Fibroblast of lung (primary cell): ENCODE measurements at regions not wholly inside any gene's neighbourhood (a gene's known extent, or its start where the extent isn't known, plus 50 kb on each side); places are given as distances from the start of the nearest gene placed in this dataset.

Experiments
- DNase-seq, 2 donors: peaks; one replicate each; pipeline versions ENCODE4 v3.0.0 to v3.0.0-alpha.2; 2010; ENCODE audit warnings: low read depth in 2 of 2
- H2AFZ ChIP-seq: 2 replicates; pipeline ENCODE4 v1.5.1; 2012; ENCODE audit warnings: low read length, control low read depth, inconsistent platforms
- H3K27ac ChIP-seq: 2 replicates; pipeline ENCODE4 v1.5.1; 2011; ENCODE audit warnings: low read length, control low read depth; ENCODE audit not compliant: insufficient read depth
- H3K27me3 ChIP-seq: 2 replicates; pipeline ENCODE4 v1.5.1; 2011; ENCODE audit warnings: mild to moderate bottlenecking, low read length; ENCODE audit not compliant: control insufficient read depth, insufficient read depth
- H3K36me3 ChIP-seq: 2 replicates; pipeline ENCODE4 v1.5.1; 2011; ENCODE audit warnings: low read length; ENCODE audit not compliant: control insufficient read depth, insufficient read depth
- H3K4me1 ChIP-seq: 2 replicates; pipeline ENCODE4 v1.5.1; 2011; ENCODE audit warnings: low read length; ENCODE audit not compliant: control insufficient read depth, insufficient read depth; ENCODE audit errors: extremely low read depth
- H3K4me2 ChIP-seq: 2 replicates; pipeline ENCODE4 v1.5.1; 2011; ENCODE audit warnings: low read length, control low read depth; ENCODE audit not compliant: insufficient read depth; ENCODE audit errors: extremely low read depth
- H3K4me3 ChIP-seq, 4 experiments: fragments of 200-600 bp in 1 of 4; sonication (generic) in 1 of 4; replicated peaks in 1 of 4; 2 replicates each; pipeline ENCODE4 v1.5.1; 2011 to 2016; ENCODE audit warnings: low read length in 4 of 4, low read depth in 3 of 4, mild to moderate bottlenecking in 3 of 4, control low read depth in 2 of 4, inconsistent platforms in 1 of 4, mixed read lengths in 1 of 4; ENCODE audit not compliant: insufficient read depth in 1 of 4; ENCODE audit errors: control extremely low read depth in 1 of 4
- H3K79me2 ChIP-seq: 2 replicates; pipeline ENCODE4 v1.5.1; 2012; ENCODE audit warnings: mild to moderate bottlenecking, low read length, inconsistent platforms; ENCODE audit not compliant: control insufficient read depth, insufficient read depth
- H3K9ac ChIP-seq: 2 replicates; pipeline ENCODE4 v1.5.1; 2011; ENCODE audit warnings: mild to moderate bottlenecking, low read length, control low read depth; ENCODE audit not compliant: insufficient read depth
- H3K9me3 ChIP-seq: 2 replicates; pipeline ENCODE4 v1.5.1; 2012; ENCODE audit warnings: low read depth, low read length; ENCODE audit not compliant: control insufficient read depth, insufficient read depth
- H4K20me1 ChIP-seq: 2 replicates; pipeline ENCODE4 v1.5.1; 2011; ENCODE audit warnings: low read length; ENCODE audit not compliant: control insufficient read depth, insufficient read depth; ENCODE audit errors: extremely low read depth
- EZH2 ChIP-seq: IDR thresholded peaks from 2 replicates; pipeline ENCODE4 v1.5.1; 2012; ENCODE audit warnings: low read length, control low read depth, mild to moderate bottlenecking; ENCODE audit errors: missing control alignments
- TF ChIP-seq, protein P1 (sequence below), 2 donors: IDR thresholded peaks in 1 of 2; conservative IDR thresholded peaks in 1 of 2; 1 replicate in 1 of 2; 2 replicates in 1 of 2; pipeline ENCODE4 v1.5.1; 2011 to 2012; ENCODE audit warnings: low read length in 2 of 2, control low read depth in 1 of 2, inconsistent platforms in 1 of 2, low read depth in 1 of 2, mild to moderate bottlenecking in 1 of 2

DNA sequence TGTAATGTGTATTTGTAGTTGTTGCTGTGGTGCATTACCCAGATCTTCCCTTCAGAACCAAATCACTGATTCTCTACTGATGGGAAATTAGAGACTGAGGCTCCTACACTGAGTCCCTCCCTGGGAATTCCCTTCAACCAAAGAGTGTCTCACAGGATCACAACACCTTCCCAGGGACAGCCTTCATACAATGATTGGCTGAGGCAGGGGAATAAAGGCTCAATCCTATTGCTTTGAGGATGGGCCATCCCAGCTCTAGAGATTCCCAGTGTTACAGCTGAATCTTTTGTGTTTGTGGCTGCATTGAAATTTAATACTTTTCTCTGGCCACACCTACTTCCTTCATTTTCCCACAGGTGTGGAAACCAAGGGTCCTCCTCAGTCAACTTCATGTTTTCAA is 96.4 kb upstream of the ELL2 start:
- Histone ChIP-seq H3K27me3 (no peaks in the 10 kb centered on the region), H3K36me3 (no peaks in the 10 kb centered on the region), H3K9me3 (no peaks in the 10 kb centered on the region), H3K79me2 (no peaks in the 10 kb centered on the region), H3K27ac (no peak overlapping the region), H3K4me1 (no peaks in the 10 kb centered on the region), H2AFZ (no peak overlapping the region), H3K4me2 (no peak overlapping the region), H3K4me3 (no peak overlapping the region), H4K20me1 (no peaks in the 10 kb centered on the region), H3K9ac (no peak overlapping the region)
- DNase-seq = no peak
- TF ChIP-seq, protein P1, sequence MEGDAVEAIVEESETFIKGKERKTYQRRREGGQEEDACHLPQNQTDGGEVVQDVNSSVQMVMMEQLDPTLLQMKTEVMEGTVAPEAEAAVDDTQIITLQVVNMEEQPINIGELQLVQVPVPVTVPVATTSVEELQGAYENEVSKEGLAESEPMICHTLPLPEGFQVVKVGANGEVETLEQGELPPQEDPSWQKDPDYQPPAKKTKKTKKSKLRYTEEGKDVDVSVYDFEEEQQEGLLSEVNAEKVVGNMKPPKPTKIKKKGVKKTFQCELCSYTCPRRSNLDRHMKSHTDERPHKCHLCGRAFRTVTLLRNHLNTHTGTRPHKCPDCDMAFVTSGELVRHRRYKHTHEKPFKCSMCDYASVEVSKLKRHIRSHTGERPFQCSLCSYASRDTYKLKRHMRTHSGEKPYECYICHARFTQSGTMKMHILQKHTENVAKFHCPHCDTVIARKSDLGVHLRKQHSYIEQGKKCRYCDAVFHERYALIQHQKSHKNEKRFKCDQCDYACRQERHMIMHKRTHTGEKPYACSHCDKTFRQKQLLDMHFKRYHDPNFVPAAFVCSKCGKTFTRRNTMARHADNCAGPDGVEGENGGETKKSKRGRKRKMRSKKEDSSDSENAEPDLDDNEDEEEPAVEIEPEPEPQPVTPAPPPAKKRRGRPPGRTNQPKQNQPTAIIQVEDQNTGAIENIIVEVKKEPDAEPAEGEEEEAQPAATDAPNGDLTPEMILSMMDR (conservative IDR thresholded peaks at IDR 0.05 in 1 of 2, IDR thresholded peaks at IDR 0.05 in 1 of 2; ENCODE audit: low read depth in 1 of 2, low read length in 2 of 2) = no peak
- no peak for TF ChIP-seq EZH2

DNA sequence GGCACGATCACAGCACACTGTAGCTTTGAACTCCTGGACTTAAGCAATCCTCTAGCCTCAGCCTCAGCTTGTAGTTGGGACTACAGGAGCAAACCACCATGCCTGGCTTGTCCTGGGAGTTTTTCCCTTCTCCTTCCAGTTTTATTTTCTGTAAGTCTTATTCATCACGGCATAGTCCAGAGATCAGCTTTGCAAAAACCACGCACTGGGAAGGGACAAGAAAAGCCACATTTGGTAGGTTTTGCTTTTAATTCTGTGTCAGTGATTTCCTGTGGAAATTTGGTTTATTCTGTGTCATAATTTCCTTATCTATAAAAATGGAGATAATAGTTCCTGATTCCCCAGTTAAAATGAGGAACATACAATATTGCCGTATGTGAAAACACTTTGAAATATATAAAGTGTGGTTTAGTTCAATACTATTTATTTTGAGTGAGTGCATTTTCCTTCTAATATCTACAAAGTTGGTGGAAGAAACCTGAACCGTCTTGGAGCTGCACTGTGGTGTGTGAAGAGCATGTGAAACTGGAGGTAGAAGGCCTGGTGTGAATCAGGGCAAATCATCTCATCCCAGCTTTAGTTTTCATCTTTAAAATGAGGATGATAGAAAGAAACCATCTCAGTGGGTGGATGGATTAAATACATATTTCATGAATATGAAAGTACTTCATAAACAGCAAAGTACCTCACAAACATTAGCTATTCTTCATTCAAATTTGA is 92.8 kb upstream of the ELL2 start:
- H3K27me3 ChIP-seq = no peaks in the 10 kb centered on the region
- H2AFZ ChIP-seq = no peak overlapping the region
- no peak overlapping the region for H3K9ac ChIP-seq
- DNase-seq = no peak
- H3K79me2 ChIP-seq = no peaks in the 10 kb centered on the region
- TF ChIP-seq, protein P1 (conservative IDR thresholded peaks at IDR 0.05 in 1 of 2, IDR thresholded peaks at IDR 0.05 in 1 of 2; ENCODE audit: low read depth in 1 of 2, low read length in 2 of 2) = no peak
- no peak for TF ChIP-seq EZH2
- no peak overlapping the region for H3K4me2 ChIP-seq
- no peak overlapping the region for H3K4me3 ChIP-seq
- H3K4me1 ChIP-seq = no peaks in the 10 kb centered on the region
- no peak overlapping the region for H3K27ac ChIP-seq
- H4K20me1 ChIP-seq = no peaks in the 10 kb centered on the region
- H3K36me3 ChIP-seq = no peaks in the 10 kb centered on the region
- H3K9me3 ChIP-seq = no peaks in the 10 kb centered on the region

DNA sequence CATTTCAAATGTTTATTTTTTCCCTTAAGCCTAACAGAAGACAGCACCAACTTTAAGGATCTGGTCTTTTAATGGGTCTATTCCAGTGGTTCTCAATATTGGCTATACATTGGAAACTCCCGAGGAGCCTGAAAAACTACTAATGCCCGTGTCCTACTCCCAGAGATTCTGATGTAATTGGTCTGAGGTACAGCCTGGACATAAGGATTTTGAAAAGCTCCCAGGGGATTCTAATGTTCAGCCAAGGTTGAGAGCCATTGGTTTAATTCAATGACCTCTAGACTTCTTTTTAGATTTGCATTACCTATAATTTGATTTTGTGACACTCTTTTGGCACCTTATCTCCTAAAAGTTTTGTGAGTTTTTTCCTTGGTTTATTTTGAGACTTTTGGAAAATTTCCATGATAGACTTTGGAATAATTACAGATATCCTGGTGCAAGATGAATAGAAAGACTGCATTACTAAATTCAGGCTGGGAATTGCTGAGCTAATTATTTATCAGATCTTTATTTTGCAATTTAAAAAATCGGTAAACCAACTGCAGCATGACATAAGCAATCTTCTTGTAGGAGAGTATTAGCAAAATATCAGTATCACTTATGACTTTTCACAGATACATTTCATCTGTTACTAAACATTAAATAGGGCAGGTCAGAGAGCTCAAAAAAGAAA is 91.5 kb upstream of the ELL2 start:
- H3K9ac ChIP-seq = no peak overlapping the region
- no peaks in the 10 kb centered on the region for H4K20me1 ChIP-seq
- no peak overlapping the region for H3K4me2 ChIP-seq
- no peak overlapping the region for H3K27ac ChIP-seq
- TF ChIP-seq EZH2 = no peak
- TF ChIP-seq, protein P1 (conservative IDR thresholded peaks at IDR 0.05 in 1 of 2, IDR thresholded peaks at IDR 0.05 in 1 of 2; ENCODE audit: low read depth in 1 of 2, low read length in 2 of 2) = no peak
- no peaks in the 10 kb centered on the region for H3K9me3 ChIP-seq
- no peaks in the 10 kb centered on the region for H3K27me3 ChIP-seq
- no peak for DNase-seq
- no peaks in the 10 kb centered on the region for H3K79me2 ChIP-seq
- H2AFZ ChIP-seq = no peak overlapping the region
- H3K4me1 ChIP-seq = no peaks in the 10 kb centered on the region
- no peaks in the 10 kb centered on the region for H3K36me3 ChIP-seq
- H3K4me3 ChIP-seq = no peak overlapping the region
